Fibroblast of lung (primary cell): ENCODE measurements at regions not wholly inside any gene's neighbourhood (a gene's known extent, or its start where the extent isn't known, plus 50 kb on each side); places are given as distances from the start of the nearest gene placed in this dataset.

ENCODE experiments used
- DNase-seq, 2 donors: peaks; one replicate each; pipeline versions ENCODE4 v3.0.0 to v3.0.0-alpha.2; 2010; ENCODE audit warnings: low read depth in 2 of 2
- H2AFZ ChIP-seq: 2 replicates; pipeline ENCODE4 v1.5.1; 2012; ENCODE audit warnings: low read length, control low read depth, inconsistent platforms
- H3K27ac ChIP-seq: 2 replicates; pipeline ENCODE4 v1.5.1; 2011; ENCODE audit warnings: low read length, control low read depth; ENCODE audit not compliant: insufficient read depth
- H3K27me3 ChIP-seq: 2 replicates; pipeline ENCODE4 v1.5.1; 2011; ENCODE audit warnings: mild to moderate bottlenecking, low read length; ENCODE audit not compliant: control insufficient read depth, insufficient read depth
- H3K36me3 ChIP-seq: 2 replicates; pipeline ENCODE4 v1.5.1; 2011; ENCODE audit warnings: low read length; ENCODE audit not compliant: control insufficient read depth, insufficient read depth
- H3K4me1 ChIP-seq: 2 replicates; pipeline ENCODE4 v1.5.1; 2011; ENCODE audit warnings: low read length; ENCODE audit not compliant: control insufficient read depth, insufficient read depth; ENCODE audit errors: extremely low read depth
- H3K4me2 ChIP-seq: 2 replicates; pipeline ENCODE4 v1.5.1; 2011; ENCODE audit warnings: low read length, control low read depth; ENCODE audit not compliant: insufficient read depth; ENCODE audit errors: extremely low read depth
- H3K4me3 ChIP-seq, 4 experiments: fragments of 200-600 bp in 1 of 4; sonication (generic) in 1 of 4; replicated peaks in 1 of 4; 2 replicates each; pipeline ENCODE4 v1.5.1; 2011 to 2016; ENCODE audit warnings: low read length in 4 of 4, low read depth in 3 of 4, mild to moderate bottlenecking in 3 of 4, control low read depth in 2 of 4, inconsistent platforms in 1 of 4, mixed read lengths in 1 of 4; ENCODE audit not compliant: insufficient read depth in 1 of 4; ENCODE audit errors: control extremely low read depth in 1 of 4
- H3K79me2 ChIP-seq: 2 replicates; pipeline ENCODE4 v1.5.1; 2012; ENCODE audit warnings: mild to moderate bottlenecking, low read length, inconsistent platforms; ENCODE audit not compliant: control insufficient read depth, insufficient read depth
- H3K9ac ChIP-seq: 2 replicates; pipeline ENCODE4 v1.5.1; 2011; ENCODE audit warnings: mild to moderate bottlenecking, low read length, control low read depth; ENCODE audit not compliant: insufficient read depth
- H3K9me3 ChIP-seq: 2 replicates; pipeline ENCODE4 v1.5.1; 2012; ENCODE audit warnings: low read depth, low read length; ENCODE audit not compliant: control insufficient read depth, insufficient read depth
- H4K20me1 ChIP-seq: 2 replicates; pipeline ENCODE4 v1.5.1; 2011; ENCODE audit warnings: low read length; ENCODE audit not compliant: control insufficient read depth, insufficient read depth; ENCODE audit errors: extremely low read depth
- CTCF ChIP-seq, 2 donors: IDR thresholded peaks in 1 of 2; conservative IDR thresholded peaks in 1 of 2; 1 replicate in 1 of 2; 2 replicates in 1 of 2; pipeline ENCODE4 v1.5.1; 2011 to 2012; ENCODE audit warnings: low read length in 2 of 2, control low read depth in 1 of 2, inconsistent platforms in 1 of 2, low read depth in 1 of 2, mild to moderate bottlenecking in 1 of 2
- EZH2 ChIP-seq: IDR thresholded peaks from 2 replicates; pipeline ENCODE4 v1.5.1; 2012; ENCODE audit warnings: low read length, control low read depth, mild to moderate bottlenecking; ENCODE audit errors: missing control alignments

- Histone ChIP-seq H3K36me3 (no peaks in the 10 kb centered on the region), H2AFZ (no peak overlapping the region), H3K4me1 (peaks cover 16% of the 10 kb centered on the region), H3K27me3 (no peaks in the 10 kb centered on the region), H3K4me3 (no peak overlapping the region), H3K9ac (no peak overlapping the region), H3K79me2 (no peaks in the 10 kb centered on the region), H3K9me3 (no peaks in the 10 kb centered on the region), H3K27ac (peak overlapping the region; percentile 44), H4K20me1 (no peaks in the 10 kb centered on the region), H3K4me2 (no peak overlapping the region)
- no peak for TF ChIP-seq EZH2
- TF ChIP-seq CTCF (conservative IDR thresholded peaks at IDR 0.05 in 1 of 2, IDR thresholded peaks at IDR 0.05 in 1 of 2; ENCODE audit: low read depth in 1 of 2, low read length in 2 of 2): no peak
- DNase-seq: peak; percentile 64 to 100
Measured at GRCh38 chr7:41027428-41028115, 675.3 kb downstream of the INHBA start.

- Histone ChIP-seq H3K4me1 (peaks cover 12% of the 10 kb centered on the region), H3K27me3 (no peaks in the 10 kb centered on the region), H3K36me3 (no peaks in the 10 kb centered on the region), H3K27ac (no peak overlapping the region), H3K4me2 (no peak overlapping the region), H3K9me3 (no peaks in the 10 kb centered on the region), H3K9ac (no peak overlapping the region), H3K79me2 (no peaks in the 10 kb centered on the region), H3K4me3 (no peak overlapping the region), H4K20me1 (no peaks in the 10 kb centered on the region), H2AFZ (no peak overlapping the region)
- peak in 1 of 2 donors; percentile 67 for DNase-seq
- TF ChIP-seq EZH2 (no peak), CTCF (conservative IDR thresholded peaks at IDR 0.05 in 1 of 2, IDR thresholded peaks at IDR 0.05 in 1 of 2; ENCODE audit: low read depth in 1 of 2, low read length in 2 of 2) (no peak)
Measured at GRCh38 chr7:41024126-41024525, 678.8 kb downstream of the INHBA start.

- no peak overlapping the region for H3K9ac ChIP-seq
- H3K9me3 ChIP-seq: no peaks in the 10 kb centered on the region
- H3K4me2 ChIP-seq: no peak overlapping the region
- H3K4me3 ChIP-seq: no peak overlapping the region
- no peak for TF ChIP-seq CTCF (conservative IDR thresholded peaks at IDR 0.05 in 1 of 2, IDR thresholded peaks at IDR 0.05 in 1 of 2; ENCODE audit: low read depth in 1 of 2, low read length in 2 of 2)
- TF ChIP-seq EZH2: no peak
- no peak for DNase-seq
- no peaks in the 10 kb centered on the region for H3K27me3 ChIP-seq
- H2AFZ ChIP-seq: no peak overlapping the region
- H3K36me3 ChIP-seq: no peaks in the 10 kb centered on the region
- no peak overlapping the region for H3K27ac ChIP-seq
- no peaks in the 10 kb centered on the region for H3K79me2 ChIP-seq
- no peaks in the 10 kb centered on the region for H4K20me1 ChIP-seq
- H3K4me1 ChIP-seq: no peaks in the 10 kb centered on the region
Measured at GRCh38 chr7:41020056-41020455, 682.8 kb downstream of the INHBA start.
